ENCODE measurements at regions not wholly inside any gene's neighbourhood (a gene's known extent, or its start where the extent isn't known, plus 50 kb on each side); places are given as distances from the start of the nearest gene placed in this dataset.

DNA sequence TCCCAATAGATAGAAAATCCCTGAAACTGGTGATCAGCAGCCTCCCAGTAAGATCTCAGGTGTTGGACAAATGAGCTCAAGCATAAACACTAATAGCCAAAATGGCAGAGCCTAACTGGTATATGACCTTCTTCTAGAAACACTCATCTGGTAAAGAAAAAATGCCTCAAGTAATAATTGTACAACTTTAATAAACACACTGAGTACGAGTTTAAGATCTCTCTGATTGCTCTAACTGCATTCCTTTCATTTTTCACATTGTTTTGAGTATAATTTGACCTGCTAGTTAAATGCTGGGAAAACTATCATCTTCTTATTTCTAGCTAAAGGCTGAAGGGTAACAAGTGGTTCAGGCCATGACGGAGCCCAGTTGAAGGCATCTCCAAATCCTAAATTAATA, 2009.5 kb upstream of the PCDH20 start:
- Histone ChIP-seq H3K4me3 (ENCODE audit: low read depth, low read length) (no peak overlapping the region), H3K27ac (no peak overlapping the region), H2AFZ (no peak overlapping the region), H3K36me3 (ENCODE audit: control insufficient read depth, insufficient read depth, low read length) (no peaks in the 10 kb centered on the region), H3K9ac (no peak overlapping the region), H3K4me2 (ENCODE audit: low read length) (no peak overlapping the region), H3K27me3 (ENCODE audit: control insufficient read depth, insufficient read depth, low read length) (no peaks in the 10 kb centered on the region), H3K9me3 (ENCODE audit: control insufficient read depth, low read length) (no peaks in the 10 kb centered on the region), H3K79me2 (no peaks in the 10 kb centered on the region), H3K4me1 (no peaks in the 10 kb centered on the region)
- TF ChIP-seq, protein P1, sequence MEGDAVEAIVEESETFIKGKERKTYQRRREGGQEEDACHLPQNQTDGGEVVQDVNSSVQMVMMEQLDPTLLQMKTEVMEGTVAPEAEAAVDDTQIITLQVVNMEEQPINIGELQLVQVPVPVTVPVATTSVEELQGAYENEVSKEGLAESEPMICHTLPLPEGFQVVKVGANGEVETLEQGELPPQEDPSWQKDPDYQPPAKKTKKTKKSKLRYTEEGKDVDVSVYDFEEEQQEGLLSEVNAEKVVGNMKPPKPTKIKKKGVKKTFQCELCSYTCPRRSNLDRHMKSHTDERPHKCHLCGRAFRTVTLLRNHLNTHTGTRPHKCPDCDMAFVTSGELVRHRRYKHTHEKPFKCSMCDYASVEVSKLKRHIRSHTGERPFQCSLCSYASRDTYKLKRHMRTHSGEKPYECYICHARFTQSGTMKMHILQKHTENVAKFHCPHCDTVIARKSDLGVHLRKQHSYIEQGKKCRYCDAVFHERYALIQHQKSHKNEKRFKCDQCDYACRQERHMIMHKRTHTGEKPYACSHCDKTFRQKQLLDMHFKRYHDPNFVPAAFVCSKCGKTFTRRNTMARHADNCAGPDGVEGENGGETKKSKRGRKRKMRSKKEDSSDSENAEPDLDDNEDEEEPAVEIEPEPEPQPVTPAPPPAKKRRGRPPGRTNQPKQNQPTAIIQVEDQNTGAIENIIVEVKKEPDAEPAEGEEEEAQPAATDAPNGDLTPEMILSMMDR (IDR thresholded peaks at IDR 0.05): no peak

DNA sequence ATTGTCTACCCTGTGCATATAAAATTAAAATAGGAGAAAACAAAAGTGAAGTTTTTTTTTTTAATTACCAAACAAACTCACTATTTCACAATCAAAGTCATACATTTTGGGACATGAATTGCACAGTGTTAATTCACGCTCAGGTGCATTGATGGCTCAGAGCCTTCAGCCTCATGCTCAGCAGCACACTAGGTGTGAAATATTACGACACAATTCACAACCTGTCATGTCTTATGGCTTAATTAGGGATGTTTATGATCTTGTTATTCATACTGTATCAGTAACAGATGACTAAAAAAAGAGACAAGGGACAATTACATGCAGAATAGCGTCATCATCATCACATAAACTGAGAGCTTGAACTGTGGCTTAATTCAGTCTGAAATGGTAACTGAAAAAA, 2005.5 kb upstream of the PCDH20 start:
- Histone ChIP-seq H3K79me2 (no peaks in the 10 kb centered on the region), H3K4me1 (no peaks in the 10 kb centered on the region), H3K9me3 (ENCODE audit: control insufficient read depth, low read length) (no peaks in the 10 kb centered on the region), H2AFZ (no peak overlapping the region), H3K27me3 (ENCODE audit: control insufficient read depth, insufficient read depth, low read length) (no peaks in the 10 kb centered on the region), H3K9ac (no peak overlapping the region), H3K4me3 (ENCODE audit: low read depth, low read length) (no peak overlapping the region), H3K36me3 (ENCODE audit: control insufficient read depth, insufficient read depth, low read length) (no peaks in the 10 kb centered on the region), H3K27ac (no peak overlapping the region), H3K4me2 (ENCODE audit: low read length) (no peak overlapping the region)
- TF ChIP-seq, protein P1 (IDR thresholded peaks at IDR 0.05): no peak

DNA sequence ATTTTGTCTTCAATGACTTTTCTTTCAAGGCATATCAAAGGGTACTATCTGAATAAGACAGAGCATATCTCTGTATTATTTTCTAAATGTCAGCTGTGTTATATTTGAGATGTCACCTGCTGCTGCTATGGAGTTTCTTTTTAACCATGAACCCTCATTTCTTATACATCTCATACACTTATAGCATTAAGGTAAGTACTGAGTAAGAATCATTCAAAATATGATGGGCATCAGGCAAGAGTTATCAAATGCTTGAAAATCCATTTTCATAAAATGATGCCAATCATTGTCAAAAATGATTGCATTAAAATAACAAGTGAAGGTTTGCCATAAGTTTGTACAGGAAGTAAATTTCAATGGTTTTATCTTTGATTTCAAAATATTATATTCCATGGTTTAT, 2005.0 kb upstream of the PCDH20 start:
- Histone ChIP-seq H3K36me3 (ENCODE audit: control insufficient read depth, insufficient read depth, low read length) (no peaks in the 10 kb centered on the region), H3K9me3 (ENCODE audit: control insufficient read depth, low read length) (no peaks in the 10 kb centered on the region), H2AFZ (no peak overlapping the region), H3K4me2 (ENCODE audit: low read length) (no peak overlapping the region), H3K9ac (no peak overlapping the region), H3K4me1 (no peaks in the 10 kb centered on the region), H3K27me3 (ENCODE audit: control insufficient read depth, insufficient read depth, low read length) (no peaks in the 10 kb centered on the region), H3K27ac (no peak overlapping the region), H3K79me2 (no peaks in the 10 kb centered on the region), H3K4me3 (ENCODE audit: low read depth, low read length) (no peak overlapping the region)
- TF ChIP-seq, protein P1 (IDR thresholded peaks at IDR 0.05): no peak

DNA sequence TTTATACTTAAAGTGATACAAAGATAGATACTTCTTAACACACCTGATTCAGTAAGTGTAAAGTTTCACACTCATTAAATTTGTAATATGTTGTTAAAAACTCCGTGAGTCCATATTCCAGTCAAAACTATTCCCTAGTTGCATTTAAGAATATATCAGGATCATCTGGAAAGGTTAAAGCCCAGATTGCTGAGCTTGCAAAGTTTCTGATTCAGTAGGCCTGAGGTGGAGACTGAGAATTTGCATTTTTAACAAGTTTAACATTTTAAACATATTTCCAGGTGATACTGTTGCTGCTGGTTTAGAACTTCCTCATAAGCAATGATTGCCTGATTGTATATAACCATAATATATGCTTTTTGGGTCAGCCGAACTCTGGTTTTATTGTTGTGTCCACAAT, 1998.6 kb upstream of the PCDH20 start:
- Histone ChIP-seq H3K27me3 (ENCODE audit: control insufficient read depth, insufficient read depth, low read length) (no peaks in the 10 kb centered on the region), H3K4me1 (no peaks in the 10 kb centered on the region), H3K36me3 (ENCODE audit: control insufficient read depth, insufficient read depth, low read length) (no peaks in the 10 kb centered on the region), H3K79me2 (no peaks in the 10 kb centered on the region), H2AFZ (no peak overlapping the region), H3K4me3 (ENCODE audit: low read depth, low read length) (no peak overlapping the region), H3K9me3 (ENCODE audit: control insufficient read depth, low read length) (no peaks in the 10 kb centered on the region), H3K27ac (no peak overlapping the region), H3K4me2 (ENCODE audit: low read length) (no peak overlapping the region), H3K9ac (no peak overlapping the region)
- TF ChIP-seq, protein P1 (IDR thresholded peaks at IDR 0.05): no peak

DNA sequence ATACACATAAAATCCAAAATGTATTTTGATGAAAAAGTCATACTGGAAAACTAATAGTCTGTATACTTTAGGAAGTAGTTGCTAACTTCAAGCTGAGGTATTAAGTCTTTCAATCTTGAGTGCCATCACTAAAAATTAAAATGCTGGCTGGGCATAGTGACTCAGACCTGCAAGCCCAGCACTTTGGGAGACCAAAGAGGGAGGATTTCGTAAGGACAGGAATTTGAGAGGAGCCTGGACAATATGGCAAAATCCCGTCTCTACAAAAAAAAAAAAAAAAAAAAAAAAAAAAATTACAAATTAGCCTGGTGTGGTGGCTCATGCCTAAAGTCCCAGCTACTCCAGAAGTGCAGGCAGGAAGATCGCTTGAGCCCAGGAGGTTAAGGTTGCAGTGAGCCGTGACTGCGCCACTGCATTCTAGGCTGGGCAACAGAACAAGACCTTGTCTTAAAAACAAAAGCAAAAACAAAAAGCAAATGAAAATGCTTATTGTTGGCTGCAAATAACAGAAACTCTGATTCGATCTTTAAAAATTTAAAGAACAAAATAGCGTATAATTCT, 1994.2 kb upstream of the PCDH20 start:
- Histone ChIP-seq H3K27ac (no peak overlapping the region), H3K4me1 (no peaks in the 10 kb centered on the region), H3K9ac (no peak overlapping the region), H3K4me2 (ENCODE audit: low read length) (no peak overlapping the region), H3K4me3 (ENCODE audit: low read depth, low read length) (no peak overlapping the region), H3K36me3 (ENCODE audit: control insufficient read depth, insufficient read depth, low read length) (no peaks in the 10 kb centered on the region), H2AFZ (no peak overlapping the region), H3K79me2 (no peaks in the 10 kb centered on the region), H3K27me3 (ENCODE audit: control insufficient read depth, insufficient read depth, low read length) (no peaks in the 10 kb centered on the region), H3K9me3 (ENCODE audit: control insufficient read depth, low read length) (no peaks in the 10 kb centered on the region)
- TF ChIP-seq, protein P1 (IDR thresholded peaks at IDR 0.05): no peak

Measured in parathyroid adenoma (tissue), 2 donors.